ENCODE measurements at regions not wholly inside any gene's neighbourhood (a gene's known extent, or its start where the extent isn't known, plus 50 kb on each side); places are given as distances from the start of the nearest gene placed in this dataset.

GRCh38 chr6:94535798-94536197 is 1041.5 kb upstream of the MANEA start:
- TF ChIP-seq PPARA (CRISPR knock-in tag; IDR thresholded peaks at IDR 0.05; ENCODE audit: borderline replicate concordance) (no peak), TOX (CRISPR knock-in tag; IDR thresholded peaks at IDR 0.05; ENCODE audit: borderline replicate concordance) (no peak), ZNF70 (CRISPR knock-in tag; IDR thresholded peaks at IDR 0.05) (no peak), ARNTL (CRISPR knock-in tag; IDR thresholded peaks at IDR 0.05; ENCODE audit: borderline replicate concordance, low read depth) (no peak), TCF4 (CRISPR knock-in tag; IDR thresholded peaks at IDR 0.05; ENCODE audit: borderline replicate concordance) (no peak)

Measured in SK-N-SH treated with all-trans-retinoic acid at 6 μM for 48 hours (cell line).